ENCODE measurements at regions not wholly inside any gene's neighbourhood (a gene's known extent, or its start where the extent isn't known, plus 50 kb on each side); places are given as distances from the start of the nearest gene placed in this dataset.

DNA sequence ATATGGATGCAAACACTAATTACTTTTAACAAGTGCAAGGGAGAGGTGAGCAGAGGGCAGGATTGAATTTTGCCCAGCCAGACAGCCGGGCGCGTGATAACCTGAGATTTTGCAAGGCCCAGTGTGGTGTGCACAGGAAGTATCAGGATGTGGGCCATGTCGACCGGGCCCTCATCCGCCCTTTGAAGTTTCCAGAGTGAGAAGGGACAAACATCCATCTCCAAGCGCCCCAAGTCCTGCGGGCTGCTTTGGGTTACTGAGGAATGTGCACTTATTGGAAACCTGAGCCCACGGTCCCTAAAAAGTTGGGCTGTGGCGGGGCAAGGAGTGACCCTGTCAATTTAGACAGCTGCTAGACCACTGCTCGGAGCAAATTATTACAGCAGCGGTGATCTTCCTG, 272.2 kb upstream of the IRX2 start:
- DNase-seq (ENCODE audit: low spot score) (no peak), ATAC-seq (no peak)
- POLR2A ChIA-PET = no interaction called here
- TF ChIP-seq ZNF263 (CRISPR knock-in tag; IDR thresholded peaks at IDR 0.05; ENCODE audit: low read depth) (no peak), ELF4 (CRISPR knock-in tag; IDR thresholded peaks at IDR 0.05; ENCODE audit: low read depth) (no peak), ZNF232 (CRISPR knock-in tag; IDR thresholded peaks at IDR 0.05) (no peak), NR2C2 (CRISPR knock-in tag; IDR thresholded peaks at IDR 0.05) (no peak)
- TF ChIP-seq, protein P1, sequence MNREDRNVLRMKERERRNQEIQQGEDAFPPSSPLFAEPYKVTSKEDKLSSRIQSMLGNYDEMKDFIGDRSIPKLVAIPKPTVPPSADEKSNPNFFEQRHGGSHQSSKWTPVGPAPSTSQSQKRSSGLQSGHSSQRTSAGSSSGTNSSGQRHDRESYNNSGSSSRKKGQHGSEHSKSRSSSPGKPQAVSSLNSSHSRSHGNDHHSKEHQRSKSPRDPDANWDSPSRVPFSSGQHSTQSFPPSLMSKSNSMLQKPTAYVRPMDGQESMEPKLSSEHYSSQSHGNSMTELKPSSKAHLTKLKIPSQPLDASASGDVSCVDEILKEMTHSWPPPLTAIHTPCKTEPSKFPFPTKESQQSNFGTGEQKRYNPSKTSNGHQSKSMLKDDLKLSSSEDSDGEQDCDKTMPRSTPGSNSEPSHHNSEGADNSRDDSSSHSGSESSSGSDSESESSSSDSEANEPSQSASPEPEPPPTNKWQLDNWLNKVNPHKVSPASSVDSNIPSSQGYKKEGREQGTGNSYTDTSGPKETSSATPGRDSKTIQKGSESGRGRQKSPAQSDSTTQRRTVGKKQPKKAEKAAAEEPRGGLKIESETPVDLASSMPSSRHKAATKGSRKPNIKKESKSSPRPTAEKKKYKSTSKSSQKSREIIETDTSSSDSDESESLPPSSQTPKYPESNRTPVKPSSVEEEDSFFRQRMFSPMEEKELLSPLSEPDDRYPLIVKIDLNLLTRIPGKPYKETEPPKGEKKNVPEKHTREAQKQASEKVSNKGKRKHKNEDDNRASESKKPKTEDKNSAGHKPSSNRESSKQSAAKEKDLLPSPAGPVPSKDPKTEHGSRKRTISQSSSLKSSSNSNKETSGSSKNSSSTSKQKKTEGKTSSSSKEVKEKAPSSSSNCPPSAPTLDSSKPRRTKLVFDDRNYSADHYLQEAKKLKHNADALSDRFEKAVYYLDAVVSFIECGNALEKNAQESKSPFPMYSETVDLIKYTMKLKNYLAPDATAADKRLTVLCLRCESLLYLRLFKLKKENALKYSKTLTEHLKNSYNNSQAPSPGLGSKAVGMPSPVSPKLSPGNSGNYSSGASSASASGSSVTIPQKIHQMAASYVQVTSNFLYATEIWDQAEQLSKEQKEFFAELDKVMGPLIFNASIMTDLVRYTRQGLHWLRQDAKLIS (CRISPR knock-in tag; IDR thresholded peaks at IDR 0.05; ENCODE audit: borderline replicate concordance) = no peak
- H3K27ac Mint-ChIP-seq = no peak overlapping the region
- peaks cover 10% of the 10 kb centered on the region for H3K9me3 Mint-ChIP-seq
- no peak overlapping the region for H3K4me3 Mint-ChIP-seq
- CTCF ChIA-PET = no interaction called here
- peaks cover 19% of the 10 kb centered on the region for H3K4me1 Mint-ChIP-seq
- no peaks in the 10 kb centered on the region for H3K36me3 Mint-ChIP-seq
- H3K27me3 Mint-ChIP-seq (ENCODE audit: low read depth) = no peaks in the 10 kb centered on the region

DNA sequence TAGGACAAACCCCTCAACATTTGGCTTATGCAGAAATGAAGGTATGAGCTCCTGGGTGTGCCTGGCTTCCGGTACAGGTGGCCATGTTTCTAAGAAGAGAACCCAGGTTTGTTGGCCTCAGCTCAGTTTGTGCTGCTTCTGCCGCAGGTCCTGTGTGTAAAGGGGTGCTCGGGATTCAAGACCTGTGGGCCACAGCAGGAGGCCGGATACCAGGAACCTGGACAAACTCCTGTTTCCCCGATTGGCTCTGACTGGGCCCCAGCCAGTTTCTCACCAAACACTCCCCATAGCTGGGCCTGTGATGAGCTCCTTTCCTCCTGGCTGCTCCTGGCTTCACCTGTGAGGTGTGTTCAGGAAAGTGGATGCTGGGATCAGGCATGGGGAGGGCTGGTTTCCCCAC, 271.2 kb upstream of the IRX2 start:
- ChIA-PET POLR2A (interaction anchor here (0.6 kb wide), 1 partner anchor 279 kb away, joined by 3 read pairs; no protein-coding TSS in a partner anchor), CTCF (interaction anchor here (1.0 kb wide), 1 partner anchor 14 kb away, joined by 3 read pairs; no protein-coding TSS in a partner anchor)
- no peak for TF ChIP-seq ZNF416 (CRISPR knock-in tag; IDR thresholded peaks at IDR 0.05)
- no peak for TF ChIP-seq KAT7 (CRISPR knock-in tag; IDR thresholded peaks at IDR 0.05; ENCODE audit: borderline replicate concordance)
- TF ChIP-seq TEAD1 (CRISPR knock-in tag; IDR thresholded peaks at IDR 0.05) = no peak
- no peak for TF ChIP-seq ESRRA (CRISPR knock-in tag; IDR thresholded peaks at IDR 0.05; ENCODE audit: borderline replicate concordance)
- no peak for TF ChIP-seq OVOL2 (CRISPR knock-in tag; IDR thresholded peaks at IDR 0.05; ENCODE audit: borderline replicate concordance)
- TF ChIP-seq ZNF423 (CRISPR knock-in tag; IDR thresholded peaks at IDR 0.05) = no peak
- TF ChIP-seq TCF7 (CRISPR knock-in tag; IDR thresholded peaks at IDR 0.05; ENCODE audit: low read depth) = no peak
- no peak overlapping the region for H3K4me3 Mint-ChIP-seq
- ATAC-seq (no peak), DNase-seq (ENCODE audit: low spot score) (no peak)
- no peak overlapping the region for H3K27ac Mint-ChIP-seq
- no peaks in the 10 kb centered on the region for H3K36me3 Mint-ChIP-seq
- H3K27me3 Mint-ChIP-seq (ENCODE audit: low read depth) = no peaks in the 10 kb centered on the region
- H3K4me1 Mint-ChIP-seq = peaks cover 19% of the 10 kb centered on the region
- peaks cover 6% of the 10 kb centered on the region; the same call in 1 of the 2 replicates for H3K9me3 Mint-ChIP-seq

DNA sequence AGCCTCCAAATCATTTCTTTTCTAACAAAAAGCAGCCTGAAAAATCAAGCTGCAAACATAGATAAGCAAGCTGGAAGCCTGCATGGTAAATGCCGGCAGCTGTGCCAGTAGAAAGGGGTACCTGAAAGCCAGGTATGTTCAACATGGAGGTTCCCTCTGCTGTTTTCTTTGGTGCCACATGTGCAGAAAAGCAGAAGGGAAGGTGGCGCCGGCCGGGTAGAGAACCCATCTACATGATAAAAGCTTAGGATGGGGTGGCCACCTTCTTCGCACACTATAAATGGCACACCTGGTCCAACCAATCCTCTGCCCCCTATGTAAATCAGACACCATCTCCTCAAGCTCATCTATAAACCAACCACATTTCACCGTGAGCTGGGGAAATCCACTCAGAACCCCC, 268.9 kb upstream of the IRX2 start:
- H3K9me3 Mint-ChIP-seq = peaks cover 10% of the 10 kb centered on the region; the same call in 1 of the 2 replicates
- TF ChIP-seq, protein P2, sequence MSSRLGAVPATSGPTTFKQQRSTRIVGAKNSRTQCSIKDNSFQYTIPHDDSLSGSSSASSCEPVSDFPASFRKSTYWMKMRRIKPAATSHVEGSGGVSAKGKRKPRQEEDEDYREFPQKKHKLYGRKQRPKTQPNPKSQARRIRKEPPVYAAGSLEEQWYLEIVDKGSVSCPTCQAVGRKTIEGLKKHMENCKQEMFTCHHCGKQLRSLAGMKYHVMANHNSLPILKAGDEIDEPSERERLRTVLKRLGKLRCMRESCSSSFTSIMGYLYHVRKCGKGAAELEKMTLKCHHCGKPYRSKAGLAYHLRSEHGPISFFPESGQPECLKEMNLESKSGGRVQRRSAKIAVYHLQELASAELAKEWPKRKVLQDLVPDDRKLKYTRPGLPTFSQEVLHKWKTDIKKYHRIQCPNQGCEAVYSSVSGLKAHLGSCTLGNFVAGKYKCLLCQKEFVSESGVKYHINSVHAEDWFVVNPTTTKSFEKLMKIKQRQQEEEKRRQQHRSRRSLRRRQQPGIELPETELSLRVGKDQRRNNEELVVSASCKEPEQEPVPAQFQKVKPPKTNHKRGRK (CRISPR knock-in tag; IDR thresholded peaks at IDR 0.05; ENCODE audit: borderline replicate concordance) = no peak
- TF ChIP-seq SP1 (CRISPR knock-in tag; conservative IDR thresholded peaks at IDR 0.05) (no peak), SMAD3 (CRISPR knock-in tag; IDR thresholded peaks at IDR 0.05; ENCODE audit: borderline replicate concordance) (no peak), ZNF219 (CRISPR knock-in tag; IDR thresholded peaks at IDR 0.05; ENCODE audit: borderline replicate concordance) (no peak), TEAD4 (CRISPR knock-in tag; IDR thresholded peaks at IDR 0.05) (no peak), ZNF138 (CRISPR knock-in tag; conservative IDR thresholded peaks at IDR 0.05) (no peak)
- TF ChIP-seq, protein P3, sequence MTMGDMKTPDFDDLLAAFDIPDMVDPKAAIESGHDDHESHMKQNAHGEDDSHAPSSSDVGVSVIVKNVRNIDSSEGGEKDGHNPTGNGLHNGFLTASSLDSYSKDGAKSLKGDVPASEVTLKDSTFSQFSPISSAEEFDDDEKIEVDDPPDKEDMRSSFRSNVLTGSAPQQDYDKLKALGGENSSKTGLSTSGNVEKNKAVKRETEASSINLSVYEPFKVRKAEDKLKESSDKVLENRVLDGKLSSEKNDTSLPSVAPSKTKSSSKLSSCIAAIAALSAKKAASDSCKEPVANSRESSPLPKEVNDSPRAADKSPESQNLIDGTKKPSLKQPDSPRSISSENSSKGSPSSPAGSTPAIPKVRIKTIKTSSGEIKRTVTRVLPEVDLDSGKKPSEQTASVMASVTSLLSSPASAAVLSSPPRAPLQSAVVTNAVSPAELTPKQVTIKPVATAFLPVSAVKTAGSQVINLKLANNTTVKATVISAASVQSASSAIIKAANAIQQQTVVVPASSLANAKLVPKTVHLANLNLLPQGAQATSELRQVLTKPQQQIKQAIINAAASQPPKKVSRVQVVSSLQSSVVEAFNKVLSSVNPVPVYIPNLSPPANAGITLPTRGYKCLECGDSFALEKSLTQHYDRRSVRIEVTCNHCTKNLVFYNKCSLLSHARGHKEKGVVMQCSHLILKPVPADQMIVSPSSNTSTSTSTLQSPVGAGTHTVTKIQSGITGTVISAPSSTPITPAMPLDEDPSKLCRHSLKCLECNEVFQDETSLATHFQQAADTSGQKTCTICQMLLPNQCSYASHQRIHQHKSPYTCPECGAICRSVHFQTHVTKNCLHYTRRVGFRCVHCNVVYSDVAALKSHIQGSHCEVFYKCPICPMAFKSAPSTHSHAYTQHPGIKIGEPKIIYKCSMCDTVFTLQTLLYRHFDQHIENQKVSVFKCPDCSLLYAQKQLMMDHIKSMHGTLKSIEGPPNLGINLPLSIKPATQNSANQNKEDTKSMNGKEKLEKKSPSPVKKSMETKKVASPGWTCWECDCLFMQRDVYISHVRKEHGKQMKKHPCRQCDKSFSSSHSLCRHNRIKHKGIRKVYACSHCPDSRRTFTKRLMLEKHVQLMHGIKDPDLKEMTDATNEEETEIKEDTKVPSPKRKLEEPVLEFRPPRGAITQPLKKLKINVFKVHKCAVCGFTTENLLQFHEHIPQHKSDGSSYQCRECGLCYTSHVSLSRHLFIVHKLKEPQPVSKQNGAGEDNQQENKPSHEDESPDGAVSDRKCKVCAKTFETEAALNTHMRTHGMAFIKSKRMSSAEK (CRISPR knock-in tag; IDR thresholded peaks at IDR 0.05; ENCODE audit: borderline replicate concordance) = no peak
- TF ChIP-seq, protein P4, sequence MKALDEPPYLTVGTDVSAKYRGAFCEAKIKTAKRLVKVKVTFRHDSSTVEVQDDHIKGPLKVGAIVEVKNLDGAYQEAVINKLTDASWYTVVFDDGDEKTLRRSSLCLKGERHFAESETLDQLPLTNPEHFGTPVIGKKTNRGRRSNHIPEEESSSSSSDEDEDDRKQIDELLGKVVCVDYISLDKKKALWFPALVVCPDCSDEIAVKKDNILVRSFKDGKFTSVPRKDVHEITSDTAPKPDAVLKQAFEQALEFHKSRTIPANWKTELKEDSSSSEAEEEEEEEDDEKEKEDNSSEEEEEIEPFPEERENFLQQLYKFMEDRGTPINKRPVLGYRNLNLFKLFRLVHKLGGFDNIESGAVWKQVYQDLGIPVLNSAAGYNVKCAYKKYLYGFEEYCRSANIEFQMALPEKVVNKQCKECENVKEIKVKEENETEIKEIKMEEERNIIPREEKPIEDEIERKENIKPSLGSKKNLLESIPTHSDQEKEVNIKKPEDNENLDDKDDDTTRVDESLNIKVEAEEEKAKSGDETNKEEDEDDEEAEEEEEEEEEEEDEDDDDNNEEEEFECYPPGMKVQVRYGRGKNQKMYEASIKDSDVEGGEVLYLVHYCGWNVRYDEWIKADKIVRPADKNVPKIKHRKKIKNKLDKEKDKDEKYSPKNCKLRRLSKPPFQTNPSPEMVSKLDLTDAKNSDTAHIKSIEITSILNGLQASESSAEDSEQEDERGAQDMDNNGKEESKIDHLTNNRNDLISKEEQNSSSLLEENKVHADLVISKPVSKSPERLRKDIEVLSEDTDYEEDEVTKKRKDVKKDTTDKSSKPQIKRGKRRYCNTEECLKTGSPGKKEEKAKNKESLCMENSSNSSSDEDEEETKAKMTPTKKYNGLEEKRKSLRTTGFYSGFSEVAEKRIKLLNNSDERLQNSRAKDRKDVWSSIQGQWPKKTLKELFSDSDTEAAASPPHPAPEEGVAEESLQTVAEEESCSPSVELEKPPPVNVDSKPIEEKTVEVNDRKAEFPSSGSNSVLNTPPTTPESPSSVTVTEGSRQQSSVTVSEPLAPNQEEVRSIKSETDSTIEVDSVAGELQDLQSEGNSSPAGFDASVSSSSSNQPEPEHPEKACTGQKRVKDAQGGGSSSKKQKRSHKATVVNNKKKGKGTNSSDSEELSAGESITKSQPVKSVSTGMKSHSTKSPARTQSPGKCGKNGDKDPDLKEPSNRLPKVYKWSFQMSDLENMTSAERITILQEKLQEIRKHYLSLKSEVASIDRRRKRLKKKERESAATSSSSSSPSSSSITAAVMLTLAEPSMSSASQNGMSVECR (CRISPR knock-in tag; IDR thresholded peaks at IDR 0.05; ENCODE audit: borderline replicate concordance) = no peak

More for the DNA sequence above, 268.9 kb upstream of the IRX2 start:
- Mint-ChIP-seq H3K27me3 (ENCODE audit: low read depth) (no peaks in the 10 kb centered on the region), H3K4me3 (no peak overlapping the region), H3K36me3 (no peaks in the 10 kb centered on the region), H3K27ac (no peak overlapping the region), H3K4me1 (peaks cover 19% of the 10 kb centered on the region)
- ChIA-PET POLR2A (no interaction called here), CTCF (no interaction called here)
- DNase-seq (ENCODE audit: low spot score) (no peak), ATAC-seq (no peak)

All from WTC11 (cell line).